ENCODE measurements at regions not wholly inside any gene's neighbourhood (a gene's known extent, or its start where the extent isn't known, plus 50 kb on each side); places are given as distances from the start of the nearest gene placed in this dataset.

DNA sequence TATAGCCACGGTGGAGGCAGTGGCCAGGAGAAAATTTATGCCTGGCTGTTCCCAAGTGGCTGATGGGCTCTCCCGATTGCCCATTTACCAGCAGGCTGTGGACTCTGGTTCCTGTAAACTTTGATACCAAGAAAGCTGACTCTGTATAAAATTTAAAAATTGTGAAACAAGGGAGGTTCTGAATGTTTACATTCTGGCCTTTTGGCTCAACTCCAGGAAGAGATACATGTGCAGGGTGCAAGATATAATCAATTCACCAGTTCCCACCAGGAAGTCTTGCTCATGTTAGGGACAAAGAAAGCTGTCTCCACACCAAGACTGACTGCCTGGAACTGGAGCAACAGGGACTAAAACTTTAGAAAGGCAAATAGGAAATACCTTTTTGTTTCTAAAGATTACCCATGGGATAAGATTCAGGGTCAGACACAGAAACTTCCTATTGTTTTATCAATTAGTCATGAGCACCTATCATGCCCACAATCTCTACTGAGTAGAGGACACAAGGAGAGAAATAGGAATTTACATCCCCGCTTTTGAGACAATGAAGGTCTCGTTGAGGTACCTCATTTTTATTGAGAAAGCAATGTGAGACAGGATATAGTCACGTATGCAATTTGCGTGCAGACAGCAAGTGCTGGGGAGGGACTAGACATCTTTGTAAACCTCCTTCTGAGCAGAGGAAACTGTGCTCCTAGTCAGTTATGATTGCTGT is 123.5 kb downstream of the LIPG start (continued):
- no peak for TF ChIP-seq RXRA (IDR thresholded peaks at IDR 0.05; ENCODE audit: insufficient read depth, low read depth, low read length)
- no peak for TF ChIP-seq HDAC6 (IDR thresholded peaks at IDR 0.05; ENCODE audit: low read depth, low read length)
- TF ChIP-seq CEBPB (IDR thresholded peaks at IDR 0.05; ENCODE audit: low read depth, low read length): no peak
- no peak for TF ChIP-seq HDAC2 (IDR thresholded peaks at IDR 0.05; ENCODE audit: borderline replicate concordance in 1 of 2, low read depth in 2 of 2, low read length in 2 of 2)
- TF ChIP-seq SIN3A (conservative IDR thresholded peaks at IDR 0.05 in 1 of 2, IDR thresholded peaks at IDR 0.05 in 1 of 2; ENCODE audit: low read depth in 1 of 2, low read length in 2 of 2): no peak
- TF ChIP-seq, protein P1, sequence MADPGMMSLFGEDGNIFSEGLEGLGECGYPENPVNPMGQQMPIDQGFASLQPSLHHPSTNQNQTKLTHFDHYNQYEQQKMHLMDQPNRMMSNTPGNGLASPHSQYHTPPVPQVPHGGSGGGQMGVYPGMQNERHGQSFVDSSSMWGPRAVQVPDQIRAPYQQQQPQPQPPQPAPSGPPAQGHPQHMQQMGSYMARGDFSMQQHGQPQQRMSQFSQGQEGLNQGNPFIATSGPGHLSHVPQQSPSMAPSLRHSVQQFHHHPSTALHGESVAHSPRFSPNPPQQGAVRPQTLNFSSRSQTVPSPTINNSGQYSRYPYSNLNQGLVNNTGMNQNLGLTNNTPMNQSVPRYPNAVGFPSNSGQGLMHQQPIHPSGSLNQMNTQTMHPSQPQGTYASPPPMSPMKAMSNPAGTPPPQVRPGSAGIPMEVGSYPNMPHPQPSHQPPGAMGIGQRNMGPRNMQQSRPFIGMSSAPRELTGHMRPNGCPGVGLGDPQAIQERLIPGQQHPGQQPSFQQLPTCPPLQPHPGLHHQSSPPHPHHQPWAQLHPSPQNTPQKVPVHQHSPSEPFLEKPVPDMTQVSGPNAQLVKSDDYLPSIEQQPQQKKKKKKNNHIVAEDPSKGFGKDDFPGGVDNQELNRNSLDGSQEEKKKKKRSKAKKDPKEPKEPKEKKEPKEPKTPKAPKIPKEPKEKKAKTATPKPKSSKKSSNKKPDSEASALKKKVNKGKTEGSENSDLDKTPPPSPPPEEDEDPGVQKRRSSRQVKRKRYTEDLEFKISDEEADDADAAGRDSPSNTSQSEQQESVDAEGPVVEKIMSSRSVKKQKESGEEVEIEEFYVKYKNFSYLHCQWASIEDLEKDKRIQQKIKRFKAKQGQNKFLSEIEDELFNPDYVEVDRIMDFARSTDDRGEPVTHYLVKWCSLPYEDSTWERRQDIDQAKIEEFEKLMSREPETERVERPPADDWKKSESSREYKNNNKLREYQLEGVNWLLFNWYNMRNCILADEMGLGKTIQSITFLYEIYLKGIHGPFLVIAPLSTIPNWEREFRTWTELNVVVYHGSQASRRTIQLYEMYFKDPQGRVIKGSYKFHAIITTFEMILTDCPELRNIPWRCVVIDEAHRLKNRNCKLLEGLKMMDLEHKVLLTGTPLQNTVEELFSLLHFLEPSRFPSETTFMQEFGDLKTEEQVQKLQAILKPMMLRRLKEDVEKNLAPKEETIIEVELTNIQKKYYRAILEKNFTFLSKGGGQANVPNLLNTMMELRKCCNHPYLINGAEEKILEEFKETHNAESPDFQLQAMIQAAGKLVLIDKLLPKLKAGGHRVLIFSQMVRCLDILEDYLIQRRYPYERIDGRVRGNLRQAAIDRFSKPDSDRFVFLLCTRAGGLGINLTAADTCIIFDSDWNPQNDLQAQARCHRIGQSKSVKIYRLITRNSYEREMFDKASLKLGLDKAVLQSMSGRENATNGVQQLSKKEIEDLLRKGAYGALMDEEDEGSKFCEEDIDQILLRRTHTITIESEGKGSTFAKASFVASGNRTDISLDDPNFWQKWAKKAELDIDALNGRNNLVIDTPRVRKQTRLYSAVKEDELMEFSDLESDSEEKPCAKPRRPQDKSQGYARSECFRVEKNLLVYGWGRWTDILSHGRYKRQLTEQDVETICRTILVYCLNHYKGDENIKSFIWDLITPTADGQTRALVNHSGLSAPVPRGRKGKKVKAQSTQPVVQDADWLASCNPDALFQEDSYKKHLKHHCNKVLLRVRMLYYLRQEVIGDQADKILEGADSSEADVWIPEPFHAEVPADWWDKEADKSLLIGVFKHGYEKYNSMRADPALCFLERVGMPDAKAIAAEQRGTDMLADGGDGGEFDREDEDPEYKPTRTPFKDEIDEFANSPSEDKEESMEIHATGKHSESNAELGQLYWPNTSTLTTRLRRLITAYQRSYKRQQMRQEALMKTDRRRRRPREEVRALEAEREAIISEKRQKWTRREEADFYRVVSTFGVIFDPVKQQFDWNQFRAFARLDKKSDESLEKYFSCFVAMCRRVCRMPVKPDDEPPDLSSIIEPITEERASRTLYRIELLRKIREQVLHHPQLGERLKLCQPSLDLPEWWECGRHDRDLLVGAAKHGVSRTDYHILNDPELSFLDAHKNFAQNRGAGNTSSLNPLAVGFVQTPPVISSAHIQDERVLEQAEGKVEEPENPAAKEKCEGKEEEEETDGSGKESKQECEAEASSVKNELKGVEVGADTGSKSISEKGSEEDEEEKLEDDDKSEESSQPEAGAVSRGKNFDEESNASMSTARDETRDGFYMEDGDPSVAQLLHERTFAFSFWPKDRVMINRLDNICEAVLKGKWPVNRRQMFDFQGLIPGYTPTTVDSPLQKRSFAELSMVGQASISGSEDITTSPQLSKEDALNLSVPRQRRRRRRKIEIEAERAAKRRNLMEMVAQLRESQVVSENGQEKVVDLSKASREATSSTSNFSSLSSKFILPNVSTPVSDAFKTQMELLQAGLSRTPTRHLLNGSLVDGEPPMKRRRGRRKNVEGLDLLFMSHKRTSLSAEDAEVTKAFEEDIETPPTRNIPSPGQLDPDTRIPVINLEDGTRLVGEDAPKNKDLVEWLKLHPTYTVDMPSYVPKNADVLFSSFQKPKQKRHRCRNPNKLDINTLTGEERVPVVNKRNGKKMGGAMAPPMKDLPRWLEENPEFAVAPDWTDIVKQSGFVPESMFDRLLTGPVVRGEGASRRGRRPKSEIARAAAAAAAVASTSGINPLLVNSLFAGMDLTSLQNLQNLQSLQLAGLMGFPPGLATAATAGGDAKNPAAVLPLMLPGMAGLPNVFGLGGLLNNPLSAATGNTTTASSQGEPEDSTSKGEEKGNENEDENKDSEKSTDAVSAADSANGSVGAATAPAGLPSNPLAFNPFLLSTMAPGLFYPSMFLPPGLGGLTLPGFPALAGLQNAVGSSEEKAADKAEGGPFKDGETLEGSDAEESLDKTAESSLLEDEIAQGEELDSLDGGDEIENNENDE (IDR thresholded peaks at IDR 0.05; ENCODE audit: insufficient replicate concordance, low read length): no peak
- TF ChIP-seq SAP30 (IDR thresholded peaks at IDR 0.05; ENCODE audit: insufficient read depth, insufficient replicate concordance, low read length): no peak
- TF ChIP-seq BACH1 (IDR thresholded peaks at IDR 0.05; ENCODE audit: low read length): no peak
- no peak for TF ChIP-seq RAD21 (IDR thresholded peaks at IDR 0.05 in 1 of 2, conservative IDR thresholded peaks at IDR 0.05 in 1 of 2; ENCODE audit: low read depth in 2 of 2, low read length in 2 of 2)

Data from H1 (cell line).